Testis (tissue), 2 donors: ENCODE measurements at regions not wholly inside any gene's neighbourhood (a gene's known extent, or its start where the extent isn't known, plus 50 kb on each side); places are given as distances from the start of the nearest gene placed in this dataset.

Experiments
- POLR2A ChIP-seq: fragments of 450-650 bp; IDR thresholded peaks from one replicate; pipeline ENCODE4 v1.6.1; 2017; ENCODE audit warnings: antibody characterized with exemption, mild to moderate bottlenecking, moderate library complexity
- TF ChIP-seq, protein P1 (sequence below), 3 experiments: fragments of 450-650 bp in 2 of 3; fragments of 200-600 bp in 1 of 3; sonication (generic) in 1 of 3; IDR thresholded peaks; one replicate each; pipeline ENCODE4 v1.5.1; 2016 to 2019; ENCODE audit warnings: antibody characterized with exemption in 3 of 3, mild to moderate bottlenecking in 2 of 3, moderate library complexity in 1 of 3

- TF ChIP-seq, protein P1, sequence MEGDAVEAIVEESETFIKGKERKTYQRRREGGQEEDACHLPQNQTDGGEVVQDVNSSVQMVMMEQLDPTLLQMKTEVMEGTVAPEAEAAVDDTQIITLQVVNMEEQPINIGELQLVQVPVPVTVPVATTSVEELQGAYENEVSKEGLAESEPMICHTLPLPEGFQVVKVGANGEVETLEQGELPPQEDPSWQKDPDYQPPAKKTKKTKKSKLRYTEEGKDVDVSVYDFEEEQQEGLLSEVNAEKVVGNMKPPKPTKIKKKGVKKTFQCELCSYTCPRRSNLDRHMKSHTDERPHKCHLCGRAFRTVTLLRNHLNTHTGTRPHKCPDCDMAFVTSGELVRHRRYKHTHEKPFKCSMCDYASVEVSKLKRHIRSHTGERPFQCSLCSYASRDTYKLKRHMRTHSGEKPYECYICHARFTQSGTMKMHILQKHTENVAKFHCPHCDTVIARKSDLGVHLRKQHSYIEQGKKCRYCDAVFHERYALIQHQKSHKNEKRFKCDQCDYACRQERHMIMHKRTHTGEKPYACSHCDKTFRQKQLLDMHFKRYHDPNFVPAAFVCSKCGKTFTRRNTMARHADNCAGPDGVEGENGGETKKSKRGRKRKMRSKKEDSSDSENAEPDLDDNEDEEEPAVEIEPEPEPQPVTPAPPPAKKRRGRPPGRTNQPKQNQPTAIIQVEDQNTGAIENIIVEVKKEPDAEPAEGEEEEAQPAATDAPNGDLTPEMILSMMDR (IDR thresholded peaks at IDR 0.05), result no peak
- no peak for TF ChIP-seq POLR2A
Measured at GRCh38 chr10:10791869-10792268, 225.8 kb upstream of the CELF2 start.
